Nucleus accumbens (tissue), 56 donors: ENCODE measurements at regions not wholly inside any gene's neighbourhood (a gene's known extent, or its start where the extent isn't known, plus 50 kb on each side); places are given as distances from the start of the nearest gene placed in this dataset.

Source experiments
- DNase-seq, 56 donors: peaks; one replicate each; lab custom pipeline; 2025; lab: John Stamatoyannopoulos, UW

DNA sequence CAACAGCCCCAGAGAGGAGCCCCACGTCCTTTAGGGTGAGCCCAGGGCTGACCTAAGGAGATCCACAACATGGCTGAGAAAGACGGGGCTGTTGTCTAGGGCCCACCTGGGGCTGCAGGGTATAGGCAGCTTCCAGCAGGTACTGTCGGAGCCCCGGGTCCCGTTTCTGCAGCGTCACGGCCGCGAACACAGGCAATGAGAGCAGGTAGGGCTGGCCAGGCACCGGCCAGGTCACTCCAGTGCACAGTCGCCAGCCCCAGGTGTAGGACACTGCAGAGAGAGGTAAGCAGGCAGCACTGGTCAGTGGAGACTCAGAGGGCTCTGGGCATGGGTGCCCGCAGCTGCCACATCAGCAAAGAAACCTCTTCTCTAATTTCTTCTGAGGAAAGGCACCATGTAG lies 115.2 kb downstream of the LITAF start:
- no peak for DNase-seq

DNA sequence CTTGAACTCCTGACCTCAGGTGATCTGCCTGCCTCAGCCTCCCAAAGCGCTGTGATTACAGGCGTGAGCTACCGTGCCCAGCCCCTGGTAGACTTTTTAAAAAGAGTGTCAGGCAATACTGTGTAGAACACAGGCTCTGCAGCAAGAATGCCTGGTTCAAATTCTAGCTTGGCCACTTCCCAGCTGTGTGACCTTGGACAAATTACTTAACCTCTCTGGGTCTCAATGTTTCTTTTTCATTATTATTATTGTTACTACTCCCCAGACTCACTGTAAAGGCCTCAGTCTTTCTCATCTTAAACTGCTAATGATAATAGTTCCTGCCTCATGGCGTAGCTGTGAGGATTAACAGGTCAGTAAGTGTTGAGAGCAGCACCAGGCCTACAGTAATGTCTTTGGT lies 114.3 kb downstream of the LITAF start:
- DNase-seq = no peak

DNA sequence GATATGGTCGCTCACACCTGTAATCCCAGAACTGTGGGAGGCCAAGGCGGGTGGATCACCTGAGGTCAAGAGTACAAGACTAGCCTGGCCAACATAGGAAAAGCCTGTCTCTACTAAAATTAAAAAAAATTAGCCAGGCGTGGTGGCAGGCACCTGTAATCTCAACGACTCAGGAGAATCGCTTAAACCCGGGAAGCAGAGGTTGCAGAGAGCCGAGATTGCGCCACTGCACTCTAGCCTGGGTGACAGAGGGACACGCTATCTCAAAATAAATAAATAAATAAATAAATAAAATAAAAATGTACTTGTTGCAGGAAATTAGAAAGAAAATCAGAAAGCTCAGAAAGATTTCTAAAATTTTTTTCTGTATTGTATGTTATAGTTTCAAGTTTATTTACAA lies 113.9 kb downstream of the LITAF start:
- DNase-seq = no peak

DNA sequence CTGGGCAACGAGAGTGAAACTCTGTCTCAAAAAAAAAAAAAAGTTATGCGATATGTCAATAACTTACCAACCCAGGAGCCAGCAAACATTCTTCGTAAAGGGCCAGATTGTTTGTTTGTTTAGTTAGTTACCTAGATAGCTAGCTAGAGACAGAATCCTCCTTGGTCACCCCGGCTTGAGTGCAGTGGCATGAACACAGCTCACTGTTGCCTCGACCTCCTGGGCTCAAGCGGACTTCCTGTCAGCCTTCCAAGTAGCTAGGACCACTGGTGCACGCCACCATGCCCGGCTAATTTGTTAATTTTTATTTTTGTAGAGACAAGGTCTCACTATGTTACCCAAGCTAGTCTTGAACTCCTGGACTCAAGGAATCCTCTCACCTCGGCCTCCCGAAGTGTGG lies 113.0 kb downstream of the LITAF start:
- no peak for DNase-seq

DNA sequence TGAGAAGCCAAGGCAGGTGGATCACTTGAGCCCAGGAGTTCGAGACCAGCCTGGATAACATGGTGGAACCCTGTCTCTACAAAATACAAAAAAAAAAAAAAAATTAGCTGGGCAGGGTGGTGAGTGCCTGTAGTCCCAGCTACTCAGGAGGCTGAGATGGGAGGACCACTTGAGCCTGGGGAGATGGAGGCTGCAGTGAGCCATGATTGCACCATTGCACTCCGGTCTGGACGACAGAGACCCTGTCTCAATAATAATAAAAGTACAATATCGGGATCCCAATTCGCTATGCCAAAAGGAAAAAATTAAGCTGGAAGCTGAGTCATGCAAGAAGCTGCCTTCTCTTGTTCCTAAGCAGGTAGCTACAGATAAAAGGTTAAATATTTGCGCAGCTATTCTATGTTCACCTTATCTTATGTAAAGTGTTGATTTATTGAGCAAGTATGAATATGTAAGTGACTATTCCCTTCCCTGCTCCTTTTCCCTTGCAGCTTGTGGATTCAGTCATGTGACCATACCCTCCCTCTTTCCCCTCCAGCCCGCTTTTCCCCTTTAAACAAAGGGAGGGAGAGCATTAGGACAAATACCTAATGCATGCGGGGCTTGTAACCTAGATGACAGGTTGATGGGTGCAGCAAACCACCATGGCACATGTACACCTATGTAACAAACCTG lies 112.0 kb downstream of the LITAF start:
- DNase-seq = no peak

DNA sequence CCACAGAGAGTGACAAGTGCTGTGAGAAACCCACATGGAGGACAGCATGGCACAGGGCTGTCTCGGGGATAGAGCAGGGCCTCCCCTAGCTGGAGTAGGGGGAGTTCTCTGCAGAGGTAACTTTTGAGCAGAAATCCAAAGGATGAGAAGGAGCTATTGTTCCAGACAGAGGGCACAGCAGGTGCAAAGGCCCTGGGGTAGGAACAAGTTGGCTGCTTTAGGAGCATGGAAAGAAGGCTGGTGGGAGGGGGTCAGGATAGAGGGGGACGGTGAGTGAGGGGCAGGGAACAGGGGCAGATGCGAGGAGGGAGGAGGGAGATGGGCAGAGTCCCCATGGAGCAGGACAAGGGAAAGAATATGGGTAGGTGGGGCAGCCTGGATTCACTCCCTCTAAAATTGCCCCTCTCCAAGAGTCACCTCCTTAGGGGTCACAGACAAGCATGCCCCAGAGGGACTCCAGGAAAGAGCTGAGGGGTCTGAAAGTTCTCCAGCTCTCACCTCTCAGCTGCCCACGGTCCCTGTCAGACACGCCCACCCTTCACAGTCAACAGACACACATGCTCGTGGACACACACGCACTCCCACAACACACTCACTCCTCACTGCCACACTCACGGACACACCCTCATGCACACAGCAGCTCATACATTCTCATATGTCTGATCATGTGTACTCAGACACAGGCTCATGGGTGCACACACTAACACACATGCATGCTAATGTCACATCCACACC lies 110.7 kb downstream of the LITAF start:
- no peak for DNase-seq

DNA sequence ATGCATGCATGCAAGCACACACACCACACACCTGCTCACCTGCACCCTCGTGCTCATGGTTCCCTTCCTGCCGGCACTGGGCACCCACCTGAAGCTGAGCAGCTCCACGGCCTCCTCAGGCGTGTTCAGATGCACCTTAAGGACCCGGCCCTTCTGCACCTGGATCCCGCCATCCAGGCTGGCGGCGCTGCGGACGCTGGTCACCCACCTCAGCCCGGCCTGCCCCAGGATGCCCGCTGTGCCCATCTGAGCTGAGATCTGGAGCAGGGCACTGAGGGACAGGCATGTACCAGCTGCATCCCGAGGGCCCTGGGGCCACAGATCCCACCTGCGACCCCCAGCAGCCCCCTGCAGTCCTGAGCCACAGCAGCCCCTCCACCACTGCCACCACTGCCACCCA lies 110.0 kb downstream of the LITAF start:
- no peak for DNase-seq

DNA sequence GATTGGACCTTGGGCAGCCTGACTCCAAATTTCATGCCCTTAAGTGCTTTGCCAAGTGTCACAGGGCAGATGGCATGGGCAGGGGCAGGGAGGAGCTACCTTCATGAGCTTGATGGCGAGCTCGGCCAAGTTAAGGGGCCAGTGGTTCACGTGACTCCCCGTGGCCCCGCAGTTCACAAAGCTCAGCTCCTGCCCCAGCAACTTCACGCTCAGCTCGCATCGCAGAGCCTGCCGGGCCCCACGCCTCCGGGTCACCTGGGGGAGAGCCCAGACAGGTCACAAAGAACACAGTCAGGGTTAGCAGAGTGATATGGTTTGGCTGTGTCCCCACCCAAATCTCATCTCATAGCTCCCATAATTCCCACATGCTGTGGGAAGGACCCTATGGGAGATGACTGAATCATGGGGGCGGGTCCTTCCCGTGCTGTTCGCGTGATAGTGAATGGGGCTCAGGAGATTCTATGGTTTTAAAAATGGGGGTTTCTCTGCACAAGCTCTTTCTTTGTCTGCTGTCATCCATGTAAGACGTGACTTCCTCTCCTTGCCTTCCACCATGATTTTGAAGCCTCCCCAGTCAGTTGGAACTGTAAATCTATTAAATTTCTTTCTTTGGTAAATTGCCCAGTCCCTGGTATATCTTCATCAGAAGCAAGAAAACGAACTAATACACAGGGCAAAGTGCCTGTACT lies 108.1 kb downstream of the LITAF start:
- no peak for DNase-seq

DNA sequence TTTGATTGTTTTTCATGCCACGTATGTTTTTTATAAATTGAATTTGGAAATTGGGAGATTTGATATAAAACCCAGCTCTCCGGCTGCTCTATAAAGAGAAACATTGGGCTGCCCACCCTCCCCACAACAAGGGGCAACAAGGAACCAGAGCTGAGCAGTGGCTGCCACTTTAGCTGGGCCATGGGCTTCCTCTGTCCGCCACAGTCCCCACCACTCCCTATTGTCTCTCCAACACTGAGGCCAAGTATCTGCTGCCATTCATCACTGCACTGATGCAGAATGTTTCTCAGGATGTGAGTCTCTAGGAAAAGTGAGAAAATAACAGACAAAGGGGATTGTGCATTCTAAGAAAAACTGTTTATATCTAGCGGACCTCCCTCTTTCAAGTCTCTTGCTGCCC lies 106.8 kb downstream of the LITAF start:
- DNase-seq = no peak

DNA sequence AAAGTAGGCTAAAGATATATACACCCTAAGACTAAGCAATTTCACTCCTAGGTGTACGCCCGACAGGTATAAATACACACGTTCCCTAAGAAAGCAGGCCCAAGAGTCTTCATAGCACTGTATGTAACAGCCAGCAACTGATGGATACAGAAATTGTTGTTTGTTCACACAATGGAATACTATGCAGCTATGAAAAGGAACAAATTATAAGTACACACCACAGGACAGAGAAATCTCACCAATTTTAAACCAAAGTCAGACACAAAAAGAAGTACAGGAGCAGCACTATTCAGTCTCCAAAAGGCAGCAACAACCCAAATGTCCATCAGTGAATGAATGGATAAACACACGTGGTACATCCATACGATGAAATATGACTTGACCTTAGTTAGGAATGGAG lies 106.1 kb downstream of the LITAF start:
- DNase-seq = no peak

DNA sequence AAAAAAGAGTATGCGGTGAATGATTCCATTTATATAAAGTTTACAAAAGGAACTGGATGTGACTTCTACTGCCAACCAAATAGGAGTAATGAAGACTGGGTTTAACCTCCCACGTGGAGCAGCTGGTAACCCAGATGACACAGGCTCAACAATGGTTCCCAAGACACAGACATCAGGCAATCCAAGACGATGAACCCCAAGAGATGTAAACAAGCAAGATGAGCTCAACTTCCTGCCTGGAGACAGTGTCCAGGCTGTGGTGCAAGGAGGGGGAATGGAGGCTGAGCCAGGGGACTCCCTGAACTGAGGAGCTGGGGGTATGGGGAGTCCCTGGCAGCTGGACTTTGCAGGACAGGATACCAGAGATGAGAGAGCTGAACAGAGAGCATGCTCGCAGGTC lies 104.7 kb downstream of the LITAF start:
- DNase-seq = no peak

DNA sequence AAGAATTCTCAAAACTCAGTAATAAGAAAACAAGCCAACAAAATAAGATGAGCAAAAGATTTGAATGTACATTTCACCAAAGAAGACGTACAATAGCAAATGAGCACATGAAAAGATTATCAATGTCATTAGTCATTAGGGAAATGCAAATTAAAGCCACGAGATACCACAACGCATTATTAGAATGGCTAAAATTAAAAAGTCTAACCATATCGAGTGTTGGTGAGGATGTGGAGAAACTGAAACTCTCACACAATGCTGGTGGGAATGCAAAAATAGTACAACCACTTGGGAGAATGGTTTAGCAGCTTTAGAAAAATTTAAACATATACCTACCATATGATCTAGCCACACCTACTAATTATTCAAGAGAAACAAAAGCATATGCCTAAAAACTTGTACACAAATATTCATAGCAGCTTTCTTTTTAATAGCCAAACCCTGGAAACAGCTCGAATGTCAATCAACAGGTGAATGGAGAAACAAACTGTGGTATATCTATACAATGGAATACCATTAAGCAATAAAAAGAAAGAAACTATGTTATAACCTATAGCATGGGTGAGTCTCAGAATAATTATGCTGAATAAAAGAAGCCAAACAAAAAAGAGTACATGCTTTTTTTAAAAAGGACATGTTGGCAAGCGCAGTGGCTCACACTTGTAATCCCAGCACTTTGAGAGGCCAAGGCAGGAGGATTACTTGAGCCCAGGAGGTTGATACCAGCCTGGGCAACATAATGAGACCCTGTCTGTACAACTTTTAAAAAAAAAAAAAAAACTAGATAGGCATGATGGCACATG lies 103.6 kb downstream of the LITAF start:
- DNase-seq = no peak

DNA sequence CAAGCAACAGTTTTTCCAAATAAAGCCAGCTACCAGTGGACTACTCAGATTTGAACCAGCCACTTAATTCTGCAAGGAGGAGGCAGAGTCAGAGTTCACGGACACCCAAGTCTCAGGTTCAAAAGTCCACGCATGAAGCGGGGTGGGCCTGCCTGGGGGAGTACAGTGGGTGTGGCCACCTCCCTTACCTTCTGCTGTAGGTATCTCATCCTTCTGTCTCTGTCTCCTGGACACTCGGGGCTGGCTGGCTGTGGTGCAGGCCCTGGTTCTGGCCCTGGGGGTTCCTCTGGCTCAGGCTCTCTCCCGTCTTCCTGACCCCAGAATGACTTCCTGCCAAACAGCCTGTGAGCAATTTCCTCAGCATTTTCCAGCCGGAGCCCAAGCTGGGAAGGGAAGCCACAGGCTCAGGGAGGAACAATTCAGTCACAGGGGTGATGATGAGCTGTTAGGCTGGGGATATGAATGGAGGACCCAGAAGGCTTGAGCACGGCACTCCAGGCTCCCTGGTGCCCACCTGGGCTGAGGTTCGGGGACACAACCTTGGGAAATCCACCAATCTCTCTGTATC lies 101.9 kb downstream of the LITAF start:
- no peak for DNase-seq

DNA sequence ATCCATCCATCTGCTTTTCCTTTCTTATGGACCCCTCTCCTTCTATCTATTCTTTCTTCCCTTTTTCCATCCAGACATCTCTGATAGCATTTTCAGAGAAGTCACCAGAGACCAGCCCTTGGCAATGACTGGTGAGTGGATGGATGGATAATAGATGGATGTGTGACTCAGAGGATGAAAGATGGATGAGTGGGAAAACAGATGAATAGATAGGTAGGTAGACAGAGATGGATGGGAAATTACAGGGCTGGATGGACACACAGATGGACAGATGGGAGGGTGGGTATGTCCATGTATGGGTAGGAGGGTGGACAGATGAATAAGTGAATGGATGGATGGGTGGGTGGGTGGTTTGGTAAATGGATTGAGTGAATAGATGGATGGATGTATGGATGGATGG lies 101.0 kb downstream of the LITAF start:
- no peak for DNase-seq

DNA sequence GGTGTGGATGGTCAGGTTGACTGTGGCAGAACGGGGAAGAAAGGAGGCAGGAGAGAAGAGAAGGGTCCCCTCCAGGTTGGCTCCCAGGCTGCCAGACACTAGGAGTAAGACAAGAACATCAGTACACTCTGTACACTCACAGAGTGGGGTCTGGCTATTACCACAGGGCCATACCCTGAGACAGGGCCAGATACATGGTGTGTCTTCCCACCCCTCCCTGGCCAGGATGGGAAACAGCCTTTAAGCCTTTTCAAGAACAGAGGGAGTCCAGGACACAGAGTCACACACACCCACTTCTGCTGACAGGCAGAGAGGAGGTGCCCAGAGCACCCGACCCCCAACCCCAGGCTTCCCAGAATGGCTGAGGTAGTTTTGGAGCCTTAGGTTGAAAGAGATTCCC lies 99.4 kb downstream of the LITAF start:
- DNase-seq = no peak

DNA sequence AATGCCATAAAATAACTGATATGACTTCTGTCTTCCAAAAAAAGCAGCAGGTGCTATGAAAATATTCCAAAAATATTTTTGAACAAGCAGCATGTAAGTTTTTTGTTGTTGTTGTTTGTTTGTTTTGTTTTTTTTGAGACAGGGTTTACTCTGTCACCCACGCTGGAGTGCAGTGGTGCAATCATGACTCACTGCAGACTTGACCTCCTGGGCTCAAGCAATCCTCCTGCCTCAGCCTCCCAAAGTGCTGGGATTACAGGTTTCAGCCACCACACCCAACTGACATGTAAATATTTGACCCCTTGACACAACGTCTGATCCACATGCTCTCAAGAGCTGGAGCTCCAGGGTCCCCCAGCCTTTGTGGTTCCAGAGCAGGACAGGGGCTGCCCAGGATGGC lies 98.4 kb downstream of the LITAF start:
- no peak for DNase-seq

DNA sequence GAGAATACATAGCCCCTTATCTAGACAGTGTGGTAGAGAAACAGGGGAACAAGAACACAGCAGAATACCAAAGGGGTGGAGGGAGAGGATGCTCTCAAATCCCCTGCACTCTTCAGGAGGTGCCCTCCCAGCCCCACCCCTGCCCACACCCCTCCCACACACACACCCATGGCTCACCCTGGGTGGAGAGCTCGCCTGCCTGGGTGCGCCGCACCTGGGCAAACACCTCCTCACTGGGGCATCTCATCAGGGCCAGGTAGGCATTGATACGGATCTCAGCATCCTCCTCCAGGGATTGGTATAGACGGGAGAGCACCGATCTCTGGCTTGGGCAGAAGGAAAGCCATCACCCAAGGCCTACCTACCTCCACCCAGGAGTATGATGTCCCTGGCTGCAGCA lies 95.2 kb downstream of the LITAF start:
- DNase-seq = no peak

DNA sequence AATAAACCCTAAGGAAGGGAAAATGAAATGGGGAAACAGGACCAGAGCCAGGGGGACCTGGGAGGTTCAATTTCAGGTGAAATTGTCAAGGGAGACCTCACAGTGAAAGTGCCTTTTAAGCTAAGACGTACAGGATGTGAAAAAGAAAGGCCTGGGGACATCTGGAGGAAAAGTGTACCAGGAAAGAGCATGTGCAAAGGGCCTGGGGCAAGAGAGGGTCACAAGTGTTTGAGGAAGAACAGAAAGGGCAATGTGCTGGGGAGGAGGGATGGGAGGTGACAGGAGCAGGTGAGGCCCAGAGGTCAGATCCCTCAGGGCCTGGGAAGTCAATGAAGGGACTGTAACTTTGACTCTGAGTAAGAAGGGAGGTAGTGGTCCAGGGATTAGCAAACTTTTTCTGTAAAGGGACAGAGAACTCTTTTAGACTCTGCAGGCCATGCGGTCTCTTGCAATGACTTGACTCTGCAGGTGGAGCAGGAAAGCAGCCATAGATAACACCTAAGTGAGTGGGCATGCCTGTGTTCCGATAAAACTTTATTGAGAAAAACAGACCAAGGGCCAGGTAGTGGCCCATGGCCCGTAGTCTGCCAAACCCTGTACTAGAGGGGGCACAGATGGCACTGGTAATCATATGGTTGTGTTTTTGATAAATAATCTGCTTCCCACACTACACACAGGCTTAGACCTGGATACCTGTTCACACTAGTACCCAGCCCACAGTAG lies 93.8 kb downstream of the LITAF start:
- DNase-seq = no peak

DNA sequence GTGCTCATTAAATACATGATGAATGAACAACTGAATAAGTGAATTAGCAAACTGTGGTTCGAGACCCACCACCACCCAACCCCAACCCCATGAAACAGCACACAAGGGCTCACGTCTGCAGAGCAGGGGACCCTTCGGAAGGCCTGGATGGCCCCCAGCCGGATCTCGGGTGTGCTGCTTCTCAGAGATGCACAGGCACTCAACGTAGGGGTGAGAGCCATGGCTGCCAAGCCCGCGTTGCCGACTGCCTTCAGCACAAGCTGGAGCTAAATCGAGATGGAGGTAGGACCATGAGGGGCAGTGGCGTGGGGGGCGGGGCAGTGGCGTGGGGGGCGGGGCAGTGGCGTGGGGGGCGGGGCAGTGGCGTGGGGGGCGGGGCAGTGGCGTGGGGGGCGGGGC lies 93.2 kb downstream of the LITAF start:
- DNase-seq = no peak

DNA sequence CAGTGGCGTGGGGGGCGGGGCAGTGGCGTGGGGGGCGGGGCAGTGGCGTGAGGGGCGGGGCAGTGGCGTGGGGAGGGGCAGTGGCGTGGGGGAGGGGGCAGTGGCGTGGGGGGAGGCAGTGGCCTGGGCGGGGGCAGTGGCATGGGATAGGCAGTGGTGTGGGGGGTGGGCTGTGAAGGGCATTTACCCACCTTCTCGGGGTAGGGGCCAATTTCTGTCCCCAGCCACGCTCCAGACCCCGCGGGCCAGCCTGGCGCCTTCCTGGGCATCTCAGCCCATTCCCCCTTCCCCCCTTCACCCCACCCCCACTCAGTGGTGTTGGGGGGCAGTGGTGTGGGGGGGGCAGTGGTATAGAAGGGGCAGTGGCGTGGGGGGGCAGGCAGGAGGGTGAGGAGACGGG lies 92.7 kb downstream of the LITAF start:
- no peak for DNase-seq
